Lower leg skin (tissue), 3 donors: ENCODE measurements at regions not wholly inside any gene's neighbourhood (a gene's known extent, or its start where the extent isn't known, plus 50 kb on each side); places are given as distances from the start of the nearest gene placed in this dataset.

Experiments used
- POLR2A ChIP-seq, 2 donors: fragments of 450-650 bp; IDR thresholded peaks; one replicate each; pipeline ENCODE4 v1.6.1; 2016 to 2017; ENCODE audit warnings: antibody characterized with exemption in 2 of 2, mild to moderate bottlenecking in 1 of 2, moderate library complexity in 1 of 2
- TF ChIP-seq, protein P1 (sequence below), 3 donors: fragments of 450-650 bp; IDR thresholded peaks; one replicate each; pipeline ENCODE4 v1.5.1; 2016; ENCODE audit warnings: antibody characterized with exemption in 3 of 3, mild to moderate bottlenecking in 3 of 3, moderate library complexity in 2 of 3

GRCh38 chr9:4389003-4389402 is 89.1 kb upstream of the GLIS3 start:
- no peak for TF ChIP-seq POLR2A (IDR thresholded peaks at IDR 0.05)
- TF ChIP-seq, protein P1, sequence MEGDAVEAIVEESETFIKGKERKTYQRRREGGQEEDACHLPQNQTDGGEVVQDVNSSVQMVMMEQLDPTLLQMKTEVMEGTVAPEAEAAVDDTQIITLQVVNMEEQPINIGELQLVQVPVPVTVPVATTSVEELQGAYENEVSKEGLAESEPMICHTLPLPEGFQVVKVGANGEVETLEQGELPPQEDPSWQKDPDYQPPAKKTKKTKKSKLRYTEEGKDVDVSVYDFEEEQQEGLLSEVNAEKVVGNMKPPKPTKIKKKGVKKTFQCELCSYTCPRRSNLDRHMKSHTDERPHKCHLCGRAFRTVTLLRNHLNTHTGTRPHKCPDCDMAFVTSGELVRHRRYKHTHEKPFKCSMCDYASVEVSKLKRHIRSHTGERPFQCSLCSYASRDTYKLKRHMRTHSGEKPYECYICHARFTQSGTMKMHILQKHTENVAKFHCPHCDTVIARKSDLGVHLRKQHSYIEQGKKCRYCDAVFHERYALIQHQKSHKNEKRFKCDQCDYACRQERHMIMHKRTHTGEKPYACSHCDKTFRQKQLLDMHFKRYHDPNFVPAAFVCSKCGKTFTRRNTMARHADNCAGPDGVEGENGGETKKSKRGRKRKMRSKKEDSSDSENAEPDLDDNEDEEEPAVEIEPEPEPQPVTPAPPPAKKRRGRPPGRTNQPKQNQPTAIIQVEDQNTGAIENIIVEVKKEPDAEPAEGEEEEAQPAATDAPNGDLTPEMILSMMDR (IDR thresholded peaks at IDR 0.05), result no peak
